ENCODE measurements at regions not wholly inside any gene's neighbourhood (a gene's known extent, or its start where the extent isn't known, plus 50 kb on each side); places are given as distances from the start of the nearest gene placed in this dataset.

DNA sequence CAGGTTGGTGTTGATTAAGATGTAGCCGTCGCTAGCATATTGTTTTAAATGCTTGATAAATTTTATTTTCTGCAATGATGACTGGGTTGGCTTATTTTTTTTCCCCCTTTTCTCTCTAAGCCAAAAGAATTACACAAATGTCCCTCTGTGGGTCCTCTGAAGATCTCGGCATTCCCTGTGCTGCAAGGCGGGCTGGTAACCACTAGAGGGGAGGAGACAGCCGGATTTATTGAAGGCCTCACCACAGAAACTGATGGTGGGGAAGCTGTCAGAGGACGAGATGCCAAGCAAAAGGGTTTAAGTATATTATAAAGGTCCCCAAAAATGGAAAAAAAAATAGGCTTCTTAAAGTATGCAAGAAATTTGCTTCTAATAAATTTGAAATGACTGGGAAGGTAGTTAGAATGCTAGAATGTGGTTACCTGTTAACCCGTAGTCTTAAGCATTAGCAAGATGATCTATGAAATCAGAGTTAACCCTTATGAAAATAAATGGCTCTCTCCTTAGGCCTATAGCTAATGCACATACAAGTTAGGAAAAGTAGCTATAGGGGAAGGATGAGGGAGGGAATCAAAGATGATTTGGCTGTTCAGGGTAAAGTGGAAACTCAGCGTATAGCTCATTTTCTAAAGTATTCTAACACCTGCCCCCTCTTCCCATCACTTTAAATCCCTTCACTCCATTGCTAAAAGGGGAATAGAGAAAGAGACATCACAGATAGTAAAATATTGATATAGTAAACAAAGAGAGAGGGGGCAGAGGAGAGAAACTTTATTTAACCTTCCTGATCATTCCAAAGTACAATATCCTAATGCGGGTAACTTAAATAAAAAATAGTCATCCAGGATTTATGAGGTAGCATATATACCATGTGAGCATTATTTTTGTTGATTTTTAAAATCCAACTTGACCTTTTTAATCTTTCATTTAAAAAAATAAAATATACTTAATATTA is 894.5 kb upstream of the POU3F3 start:
- DNase-seq (ENCODE audit: low read depth) = peak; percentile 5

DNA sequence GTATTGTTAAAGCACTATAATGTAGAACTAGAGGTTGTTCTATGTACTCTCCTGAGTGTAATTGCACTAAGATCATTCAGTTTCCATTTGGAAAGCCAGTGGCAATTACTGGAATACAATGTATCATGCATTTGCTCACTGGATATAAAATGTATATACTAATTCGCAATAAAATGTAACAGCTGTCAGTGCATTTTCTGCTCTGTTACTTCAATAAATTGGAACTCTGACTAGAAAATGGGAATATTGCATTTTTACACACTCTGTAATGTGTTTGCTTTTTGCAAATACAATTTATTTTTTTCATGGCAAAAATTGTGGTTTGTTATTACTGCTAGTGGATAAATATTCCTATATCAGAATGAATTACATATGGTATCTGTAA is 893.8 kb upstream of the POU3F3 start:
- DNase-seq (ENCODE audit: low read depth) = no peak

DNA sequence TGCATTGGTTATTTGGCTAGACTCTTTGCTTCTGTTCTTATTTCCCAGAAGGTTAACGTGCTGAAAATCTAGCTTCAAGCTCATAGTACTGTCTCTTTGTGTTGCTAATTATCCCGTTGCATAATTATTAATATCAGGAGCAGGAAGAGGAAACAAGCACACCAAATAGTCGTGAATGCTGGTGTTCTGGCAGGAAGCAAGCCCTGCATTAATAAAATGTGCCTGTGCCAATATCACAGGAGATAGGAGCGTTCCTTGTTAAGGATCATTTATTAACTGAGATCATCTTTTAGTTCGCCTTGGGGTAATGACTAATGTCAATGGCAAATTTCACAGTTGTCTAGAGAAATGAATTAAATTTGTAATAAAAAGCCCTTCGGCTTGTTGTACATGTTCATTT is 893.0 kb upstream of the POU3F3 start:
- no peak for DNase-seq (ENCODE audit: low read depth)

DNA sequence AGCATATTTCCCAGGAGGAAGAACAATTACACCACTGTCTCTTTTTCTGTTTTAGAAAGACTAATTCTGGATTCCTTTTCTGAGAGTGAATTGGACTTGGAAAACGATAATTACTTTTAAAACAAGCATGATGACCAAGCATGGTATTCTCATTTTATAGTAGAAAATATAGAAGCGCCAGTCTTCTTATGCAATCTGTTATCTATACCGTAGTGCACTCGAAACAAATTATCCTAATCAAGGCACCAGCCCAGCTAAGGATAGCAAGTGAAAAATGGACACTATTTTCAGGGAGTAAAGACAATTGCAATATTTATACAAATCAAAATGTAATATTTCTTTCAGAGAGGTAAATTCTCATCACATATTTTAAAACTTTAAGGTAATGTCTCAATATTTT is 892.1 kb upstream of the POU3F3 start:
- DNase-seq (ENCODE audit: low read depth) = no peak

DNA sequence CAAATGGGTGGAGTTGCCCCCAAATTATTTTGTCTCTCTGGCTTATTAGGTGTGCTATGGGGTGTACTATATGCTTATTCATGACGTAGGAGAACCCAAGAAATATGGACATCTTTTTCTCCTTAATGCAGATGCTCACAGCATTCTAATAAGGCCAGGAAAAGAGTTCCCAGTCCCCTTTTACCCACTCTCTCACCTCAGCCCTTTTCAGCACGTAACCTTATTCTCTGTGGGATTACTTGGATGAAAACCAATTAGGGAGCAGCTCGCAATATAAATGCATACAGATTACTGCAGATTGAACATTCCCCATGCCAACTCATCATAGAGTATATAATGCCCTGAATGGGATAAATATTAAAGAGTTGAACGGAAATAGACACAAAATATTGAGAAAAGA is 891.2 kb upstream of the POU3F3 start:
- no peak for DNase-seq (ENCODE audit: low read depth)

DNA sequence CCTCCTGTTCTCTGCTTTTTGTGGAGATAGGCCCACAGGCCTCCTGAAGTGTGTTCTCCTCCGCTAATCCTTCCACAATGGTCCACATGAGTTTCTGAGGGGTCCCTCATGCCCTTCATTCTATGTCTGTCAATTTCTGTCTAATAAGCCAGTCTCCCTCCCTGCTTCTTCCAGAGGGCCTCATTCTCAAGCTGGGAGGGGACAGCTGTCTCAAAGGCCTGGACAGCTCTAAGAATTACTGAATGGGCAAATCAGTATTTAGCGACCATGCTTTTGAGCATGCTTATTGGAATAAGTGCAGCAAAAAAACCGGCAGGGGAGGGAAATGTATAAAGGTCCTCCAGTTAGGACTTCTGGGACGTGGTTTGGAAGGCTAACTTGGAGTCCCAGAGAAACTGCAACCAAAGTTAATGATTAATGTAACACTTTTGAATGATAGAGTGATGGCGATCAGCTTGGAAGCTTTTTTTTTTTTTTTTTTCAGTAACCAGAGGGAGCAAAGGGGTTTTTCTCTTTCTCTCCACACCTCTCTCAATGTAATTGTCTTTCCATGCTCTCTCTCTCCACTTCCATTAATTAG is 890.7 kb upstream of the POU3F3 start:
- DNase-seq (ENCODE audit: low read depth) = no peak

DNA sequence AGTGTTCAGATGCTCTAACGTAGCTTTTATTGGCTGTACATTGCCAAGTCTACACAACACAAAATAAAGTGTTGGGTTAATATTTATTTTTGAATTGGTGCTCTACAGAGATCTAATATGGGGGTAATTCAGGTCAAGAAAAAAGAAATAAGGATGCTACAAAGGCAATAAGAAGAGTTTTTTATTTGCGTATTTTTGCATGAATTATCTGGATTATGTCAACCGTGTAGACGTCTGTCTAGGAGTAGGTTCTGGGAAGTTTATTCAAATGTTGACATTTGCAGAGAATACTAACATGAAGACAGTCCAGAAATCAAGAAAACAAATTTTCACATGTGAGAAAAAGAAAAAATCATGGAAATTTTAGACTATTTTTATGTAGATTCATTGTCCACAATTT is 876.7 kb upstream of the POU3F3 start:
- no peak for DNase-seq (ENCODE audit: low read depth)

DNA sequence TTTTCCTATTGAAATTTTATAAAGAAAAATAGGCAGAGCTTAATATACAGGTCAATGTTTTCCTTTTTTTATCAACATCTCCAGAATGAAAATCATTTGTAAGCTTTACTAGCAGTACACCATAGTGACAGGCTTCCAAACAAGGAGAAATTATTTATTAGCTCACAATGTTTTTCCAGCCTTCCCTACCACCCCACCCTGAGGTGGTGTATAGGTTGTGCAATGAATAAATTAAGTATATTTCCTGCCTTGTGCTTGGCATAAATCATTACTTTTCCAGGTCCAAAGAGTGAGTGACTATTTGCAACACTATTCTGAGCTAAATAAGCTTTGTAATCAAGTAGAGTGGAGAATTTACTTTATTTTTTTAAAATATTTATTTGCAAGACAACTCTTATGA is 876.2 kb upstream of the POU3F3 start:
- DNase-seq (ENCODE audit: low read depth) = no peak

DNA sequence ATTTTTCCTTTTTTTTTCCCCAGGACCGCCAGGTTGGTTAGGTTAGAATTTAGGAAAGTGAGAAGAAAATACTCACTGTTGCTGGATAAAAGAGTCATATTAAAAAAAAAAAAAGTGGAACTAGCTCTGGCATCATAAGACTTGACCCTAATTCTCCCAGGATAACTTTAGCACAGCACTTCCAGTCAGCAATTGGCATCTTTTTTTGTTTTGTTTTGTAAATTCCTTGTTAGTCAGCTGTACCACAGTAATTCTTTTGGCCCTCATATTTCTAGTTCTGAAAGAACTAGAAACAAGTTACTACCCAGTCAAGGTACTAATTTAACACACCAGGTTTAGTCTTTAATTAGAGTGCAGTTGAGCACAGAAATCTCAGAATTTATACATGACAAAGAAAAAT is 873.5 kb upstream of the POU3F3 start:
- no peak for DNase-seq (ENCODE audit: low read depth)

DNA sequence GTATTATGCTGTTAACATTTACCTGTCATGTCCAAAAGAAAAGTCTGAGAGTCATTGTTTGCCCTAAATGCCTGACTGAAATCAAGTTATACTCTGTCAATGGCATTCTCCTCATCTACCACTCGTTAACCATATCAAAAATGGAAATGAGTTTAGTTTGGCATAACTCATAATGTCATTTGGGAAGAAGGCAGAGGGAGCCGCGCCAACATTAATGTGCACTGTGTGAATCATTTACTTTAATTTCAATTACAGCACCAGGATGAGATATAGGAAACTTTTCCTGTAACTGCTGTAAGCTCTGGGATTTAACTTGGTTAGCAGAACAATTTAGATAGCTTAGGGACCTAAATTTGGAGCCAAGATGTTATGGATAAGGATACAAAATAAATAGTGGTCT is 871.2 kb upstream of the POU3F3 start:
- no peak for DNase-seq (ENCODE audit: low read depth)

DNA sequence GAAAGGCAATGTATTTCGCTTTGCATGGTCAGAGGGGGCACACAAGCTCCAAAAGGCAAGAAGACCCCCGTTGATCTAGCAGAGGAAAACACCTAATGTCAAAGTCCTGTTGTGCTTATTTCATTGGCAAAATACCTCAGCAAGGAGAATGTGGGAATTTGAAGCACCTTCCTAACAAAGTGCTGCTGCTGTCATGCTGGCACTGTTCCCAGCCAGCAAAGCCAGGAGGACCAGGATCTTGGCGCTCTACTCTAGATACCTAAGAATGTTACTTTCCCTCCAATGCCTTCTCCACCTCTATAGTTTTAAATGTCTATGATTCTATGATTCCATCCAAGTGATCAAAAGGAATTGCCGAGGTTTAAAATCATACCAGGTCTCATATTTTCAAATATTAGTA is 867.9 kb upstream of the POU3F3 start:
- no peak for DNase-seq (ENCODE audit: low read depth)

DNA sequence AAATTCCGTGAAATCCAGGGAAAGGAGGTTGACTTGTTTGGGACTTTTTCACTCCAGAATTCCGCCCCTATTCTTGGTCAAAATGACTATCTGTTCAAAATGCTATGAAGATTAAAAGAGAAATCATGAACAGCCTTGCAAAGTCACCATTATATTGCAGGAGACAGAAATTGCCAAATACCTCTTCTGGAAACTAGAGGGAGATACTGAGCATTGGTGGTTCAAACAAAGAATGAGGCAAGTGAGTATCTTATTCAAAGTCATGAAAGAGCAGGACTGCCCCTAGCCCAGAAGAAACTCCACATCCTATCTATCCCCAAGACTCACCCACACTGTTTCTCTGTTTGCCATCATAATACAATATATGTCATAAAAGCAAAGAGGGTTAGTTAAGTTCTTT is 862.3 kb upstream of the POU3F3 start:
- no peak for DNase-seq (ENCODE audit: low read depth)

DNA sequence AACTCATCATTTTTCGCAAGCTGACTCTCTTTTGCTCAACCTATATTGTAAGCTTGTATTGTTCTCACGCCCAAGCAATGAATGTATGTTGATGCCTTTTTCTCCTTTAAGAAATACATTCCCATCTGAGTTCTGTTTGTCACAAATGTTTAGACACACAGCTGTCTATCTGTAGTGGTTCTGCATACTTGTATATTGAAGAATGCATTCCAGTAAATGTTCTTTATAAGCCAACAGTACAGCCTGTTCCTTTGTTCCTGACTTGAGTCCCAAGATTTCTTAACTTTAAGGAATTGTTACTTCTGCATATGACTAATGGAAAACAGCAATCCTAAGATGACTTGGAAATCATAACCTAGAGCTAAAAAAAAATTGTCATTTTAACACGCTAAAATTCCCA is 849.1 kb upstream of the POU3F3 start:
- no peak for DNase-seq (ENCODE audit: low read depth)

DNA sequence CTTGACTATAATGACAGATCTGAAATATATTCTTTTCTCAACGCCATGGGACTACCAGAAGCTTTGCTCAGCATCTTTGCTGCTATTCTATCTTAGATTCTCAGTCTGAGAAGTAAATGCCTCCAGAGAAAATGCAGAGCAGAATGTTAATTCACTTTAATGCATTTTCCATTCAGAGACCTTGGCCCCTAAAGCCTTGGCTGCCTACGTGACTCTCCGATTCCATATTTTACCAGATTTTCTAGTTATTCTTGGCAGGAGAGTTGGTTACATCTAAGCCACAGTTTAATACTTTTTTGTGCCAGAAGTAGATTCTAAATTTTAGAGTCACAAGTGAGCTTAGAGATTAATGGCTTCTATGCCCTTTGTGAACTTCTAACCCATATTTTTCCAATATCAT is 837.1 kb upstream of the POU3F3 start:
- DNase-seq (ENCODE audit: low read depth) = no peak

DNA sequence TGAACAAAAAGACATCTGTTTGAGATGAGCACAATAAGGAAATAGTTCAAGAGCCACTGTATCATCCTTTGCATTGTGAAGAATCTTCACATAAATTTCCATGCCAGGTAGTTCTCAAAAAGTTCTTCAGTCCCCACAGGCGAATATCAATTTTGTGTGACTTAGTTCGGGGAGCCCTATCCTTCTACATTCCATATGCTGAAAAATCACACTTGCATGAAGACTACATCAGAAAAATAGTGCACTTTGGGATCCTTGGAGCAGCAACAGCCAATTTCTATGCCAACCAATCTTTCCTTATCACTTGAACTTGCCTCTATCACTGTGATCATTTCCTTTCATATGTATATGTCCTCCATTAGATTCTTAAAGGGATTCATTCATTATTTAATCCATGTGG is 830.6 kb upstream of the POU3F3 start:
- no peak for DNase-seq (ENCODE audit: low read depth)

DNA sequence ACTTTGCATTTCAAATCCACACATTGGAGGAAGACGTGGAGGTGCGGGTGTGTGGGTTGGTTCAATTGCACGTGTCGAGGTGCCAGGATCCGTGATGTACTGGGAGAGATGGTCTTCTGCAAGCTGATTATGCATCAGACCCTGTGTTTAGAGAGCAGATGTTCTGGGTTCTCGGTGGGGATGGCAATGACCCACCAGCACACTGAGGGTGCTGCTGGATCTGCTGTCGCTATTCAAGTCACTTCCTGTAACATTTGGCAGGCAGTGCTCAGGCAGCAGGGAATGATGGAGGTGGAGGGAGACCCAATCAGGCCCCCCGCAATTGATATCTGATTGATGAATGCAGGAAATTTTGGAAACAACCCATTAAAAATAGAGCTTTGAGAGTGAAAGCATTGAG is 830.1 kb upstream of the POU3F3 start:
- DNase-seq (ENCODE audit: low read depth) = no peak

DNA sequence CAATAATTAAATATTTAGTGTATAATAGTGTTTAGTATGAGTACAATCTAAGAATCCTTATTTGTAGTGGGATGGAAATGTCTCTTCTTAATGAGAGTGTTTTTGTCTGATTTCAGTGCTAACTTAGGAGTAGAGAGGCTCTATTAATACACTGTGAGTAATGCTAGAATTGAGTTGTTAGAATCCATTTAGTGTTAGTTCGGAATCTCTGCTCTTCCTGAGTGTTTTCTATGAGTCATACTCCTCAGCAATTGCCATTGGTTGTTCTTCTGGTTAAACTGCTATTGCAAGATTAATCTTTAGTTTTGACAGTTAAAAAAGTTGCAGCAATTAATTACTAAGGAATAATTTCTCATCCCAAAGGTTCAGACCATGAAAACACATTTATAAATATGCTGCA is 828.6 kb upstream of the POU3F3 start:
- no peak for DNase-seq (ENCODE audit: low read depth)

DNA sequence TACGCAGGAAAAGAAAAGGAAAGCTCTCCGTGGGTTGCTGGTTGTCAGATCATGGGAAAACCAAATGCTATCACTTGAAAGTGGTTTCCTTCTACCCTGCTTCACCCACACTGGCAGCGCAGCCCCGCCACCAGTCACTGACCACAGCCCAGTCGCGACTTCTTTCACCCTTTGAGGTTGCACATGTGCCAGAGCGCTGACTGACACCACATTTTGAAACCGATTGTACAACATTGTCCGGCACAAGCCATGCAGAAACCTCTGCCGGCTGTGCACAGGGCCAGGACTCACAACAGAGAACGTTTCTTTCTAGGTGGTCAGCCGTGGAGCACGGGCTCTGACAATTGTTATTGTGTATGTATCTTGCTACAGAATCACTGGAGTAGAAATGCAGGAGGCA is 827.2 kb upstream of the POU3F3 start:
- no peak for DNase-seq (ENCODE audit: low read depth)

DNA sequence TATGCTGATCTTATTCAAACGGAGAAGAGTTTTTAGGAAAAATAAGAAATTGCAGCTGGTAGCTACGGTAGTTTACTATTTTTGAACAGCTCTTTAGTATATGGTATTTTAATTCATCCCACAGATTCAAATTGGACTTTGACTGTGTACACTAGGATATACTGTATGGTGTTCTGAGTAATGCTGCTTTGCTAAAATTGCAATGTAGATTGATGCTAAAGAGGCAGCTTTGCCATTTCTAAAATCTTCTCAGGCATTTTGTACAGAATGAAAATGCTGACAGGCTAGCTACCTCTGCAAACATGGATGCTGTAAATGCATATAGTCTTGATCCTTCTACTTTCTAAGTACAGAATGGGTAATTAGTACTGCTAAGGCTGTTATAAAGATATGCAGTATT is 826.6 kb upstream of the POU3F3 start:
- DNase-seq (ENCODE audit: low read depth) = no peak

DNA sequence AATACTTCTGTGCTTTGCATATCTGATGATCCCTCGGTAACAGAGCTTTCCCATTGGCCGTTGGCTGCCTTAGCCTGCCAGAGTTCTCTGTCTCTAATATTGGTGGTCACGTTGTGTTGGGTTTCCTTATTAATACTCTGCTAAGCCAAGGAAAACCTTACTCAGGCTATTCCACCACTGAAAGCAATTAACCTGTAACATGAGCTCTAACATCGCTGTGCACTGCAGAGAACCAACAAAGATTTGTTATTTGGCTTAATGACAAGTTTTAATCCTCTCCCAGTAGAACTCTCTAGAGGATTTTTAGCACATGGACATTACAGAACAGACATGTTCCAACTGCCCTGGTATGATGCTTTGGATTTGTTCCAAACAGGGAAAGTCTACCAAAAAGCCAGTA is 825.9 kb upstream of the POU3F3 start:
- no peak for DNase-seq (ENCODE audit: low read depth)

DNA sequence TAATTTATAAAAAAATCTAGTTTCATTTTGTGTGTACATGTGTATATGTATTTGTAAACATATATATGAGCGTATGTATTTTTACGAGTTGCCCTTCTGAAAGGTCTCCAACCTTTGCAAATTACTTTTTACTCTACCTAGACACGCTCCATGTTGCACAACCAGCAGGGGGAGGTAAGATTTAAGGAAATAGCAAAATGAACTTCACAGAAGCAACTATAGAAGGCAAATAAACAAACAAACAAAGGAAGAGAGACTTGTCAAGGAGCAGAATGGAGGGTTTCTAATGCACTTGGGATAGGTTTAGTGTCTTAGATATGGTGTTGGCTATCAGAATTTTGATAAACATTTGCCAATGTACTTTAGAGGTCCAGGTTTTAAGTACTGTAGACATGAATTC is 820.5 kb upstream of the POU3F3 start:
- DNase-seq (ENCODE audit: low read depth) = no peak

DNA sequence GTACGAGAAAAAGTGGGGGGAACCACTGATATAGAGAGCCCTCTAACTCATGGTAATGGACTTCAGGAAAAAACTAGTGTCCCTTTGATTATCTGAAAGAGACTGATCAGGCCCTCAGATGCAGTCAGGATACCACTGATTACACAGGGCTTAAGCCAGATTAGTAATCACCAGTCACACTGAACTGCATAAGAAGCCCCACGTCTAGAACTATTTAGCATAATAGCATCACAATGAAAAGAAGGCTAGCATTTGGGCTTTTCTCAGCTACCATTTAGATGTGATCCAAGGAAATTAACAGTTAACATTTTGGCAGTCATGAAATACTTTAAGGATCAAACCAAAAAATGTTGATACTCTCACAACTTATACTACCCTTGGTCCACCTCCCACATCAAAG is 813.1 kb upstream of the POU3F3 start:
- DNase-seq (ENCODE audit: low read depth) = no peak

DNA sequence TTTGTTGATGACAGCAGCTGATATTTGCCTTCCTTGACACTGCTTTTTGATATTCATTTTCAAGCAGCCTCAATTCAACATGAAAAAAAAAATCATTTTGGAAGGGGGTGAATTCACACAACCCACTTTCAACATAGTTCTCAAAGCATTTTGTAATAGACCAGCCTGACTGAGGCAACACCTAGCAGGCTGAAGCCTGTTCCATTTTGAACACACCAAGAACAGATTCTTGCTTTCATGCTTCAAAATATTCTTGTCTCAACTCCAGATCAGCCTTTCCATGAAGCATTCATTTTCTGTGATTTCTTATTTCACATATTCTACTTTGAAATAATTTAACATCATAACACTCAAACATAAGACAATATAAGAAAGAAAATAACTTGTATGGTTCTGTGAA is 812.6 kb upstream of the POU3F3 start:
- DNase-seq (ENCODE audit: low read depth) = no peak

DNA sequence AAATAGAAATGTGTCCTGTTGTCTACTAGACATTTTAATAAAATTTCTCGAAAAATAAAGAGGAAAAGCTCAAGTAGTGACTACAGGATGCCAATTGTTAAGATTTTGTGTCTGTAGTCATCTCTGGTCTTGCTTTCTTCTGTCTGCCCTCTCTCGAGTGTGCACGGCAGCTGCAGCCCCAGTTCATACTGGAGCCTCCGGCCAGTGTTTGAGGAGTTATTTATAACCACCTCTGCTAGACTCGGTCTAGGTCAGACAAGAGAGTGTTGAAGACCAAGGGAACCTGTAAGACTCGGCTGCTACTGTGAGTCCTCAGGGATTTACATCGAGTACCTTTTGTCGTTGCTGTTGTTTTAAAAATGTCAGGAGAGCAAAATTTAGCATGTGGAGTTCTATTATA is 810.1 kb upstream of the POU3F3 start:
- no peak for DNase-seq (ENCODE audit: low read depth)

All from ELR (cell line).